SK-N-MC (cell line): ENCODE measurements at regions not wholly inside any gene's neighbourhood (a gene's known extent, or its start where the extent isn't known, plus 50 kb on each side); places are given as distances from the start of the nearest gene placed in this dataset.

Experiments used
- EZH2 ChIP-seq: fragments of 200-600 bp; sonication (generic); IDR thresholded peaks from one replicate; pipeline ENCODE4 v1.6.1; 2017; ENCODE audit warnings: antibody characterized with exemption
- POLR2AphosphoS5 ChIP-seq: IDR thresholded peaks from 2 replicates; pipeline ENCODE4 v1.6.1; 2012; ENCODE audit warnings: mild to moderate bottlenecking, low read depth, low read length, borderline replicate concordance

DNA sequence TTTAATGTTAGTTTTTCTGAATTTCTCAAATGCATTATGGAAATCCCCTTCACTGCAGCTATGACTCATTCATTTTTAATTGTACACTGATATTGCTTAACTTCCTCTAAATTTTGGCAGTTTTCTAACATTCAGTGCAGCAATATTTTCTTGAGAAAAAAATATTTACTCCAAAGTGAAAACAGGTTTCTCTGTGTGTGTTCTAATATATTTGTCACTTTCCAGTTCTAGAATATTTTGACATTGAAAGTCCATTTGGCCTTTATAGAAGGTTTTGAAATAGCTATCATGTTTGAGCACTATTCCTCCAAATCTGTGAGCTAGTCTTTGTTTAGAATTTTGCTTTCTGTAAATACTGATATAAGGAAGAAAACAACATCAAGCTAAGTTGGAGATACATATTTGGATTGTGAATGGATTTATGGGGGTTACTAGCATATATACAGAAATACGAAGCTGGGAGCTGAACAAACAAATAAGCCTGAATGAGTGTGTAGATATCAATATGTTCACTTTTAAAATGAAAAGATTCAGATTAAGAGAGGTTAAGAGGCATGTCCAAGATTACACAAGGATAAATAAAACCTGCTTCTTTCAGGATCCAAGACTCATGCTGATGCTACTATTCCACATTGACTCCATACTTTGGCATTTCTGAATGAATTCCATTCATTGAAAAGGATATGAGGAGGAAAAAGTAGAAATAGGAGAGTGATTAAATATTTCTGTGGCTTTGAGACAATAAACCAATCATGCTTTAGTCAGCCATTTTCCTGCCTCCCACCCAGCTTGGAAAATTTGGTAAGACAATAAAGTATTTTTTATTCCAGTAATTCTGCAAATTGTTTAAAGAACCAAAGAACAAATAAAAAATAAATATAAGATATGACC, 57.3 kb upstream of the SLIT2 start:
- TF ChIP-seq POLR2AphosphoS5: no peak
- no peak for TF ChIP-seq EZH2
